GM13976 (cell line): ENCODE measurements at regions not wholly inside any gene's neighbourhood (a gene's known extent, or its start where the extent isn't known, plus 50 kb on each side); places are given as distances from the start of the nearest gene placed in this dataset.
"Not testable (repeated sequence)": the region's sequence is repeated elsewhere in the genome, so short reads cannot be mapped to it uniquely, and the experiment has no call there.

Source experiments
- DNase-seq: peaks from one replicate; pipeline ENCODE4 v3.0.0; 2012; ENCODE audit warnings: low spot score
- CTCF ChIP-seq: IDR thresholded peaks from 2 replicates; pipeline ENCODE4 v1.5.1; 2012; ENCODE audit warnings: borderline replicate concordance, mild to moderate bottlenecking; ENCODE audit not compliant: insufficient read depth; ENCODE audit errors: extremely low read depth, missing control alignments, control extremely low read depth
- in situ Hi-C: fragments of 300-500 bp; cut with MboI; formaldehyde crosslinking; loops from one replicate; pipeline ENCODE4 v1.12.0; 2022; ENCODE audit warnings: low sequenced_read_pairs, mixed read lengths, inconsistent platforms; ENCODE audit not compliant: unreplicated experiment

DNA sequence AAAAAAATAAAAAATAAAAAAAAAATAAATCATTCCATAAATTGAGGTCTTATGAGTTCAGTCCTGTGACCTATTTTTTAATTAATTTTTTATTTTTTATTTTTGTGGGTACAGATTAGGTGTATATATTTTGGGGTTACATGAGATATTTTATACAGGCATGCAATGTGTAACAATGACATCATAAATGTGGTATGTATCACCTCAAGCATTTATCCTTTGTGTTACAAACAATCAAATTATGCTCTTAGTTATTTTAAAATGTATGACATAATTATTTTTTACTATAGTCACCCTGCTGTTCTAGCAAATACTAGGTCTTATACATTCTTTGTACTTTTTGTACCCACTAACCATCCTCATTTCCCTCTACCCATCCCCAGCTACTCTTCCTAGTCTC, 537.9 kb downstream of the HINT1 start:
- in situ Hi-C loops: no loop called here
- no peak for DNase-seq
- TF ChIP-seq CTCF: no peak

DNA sequence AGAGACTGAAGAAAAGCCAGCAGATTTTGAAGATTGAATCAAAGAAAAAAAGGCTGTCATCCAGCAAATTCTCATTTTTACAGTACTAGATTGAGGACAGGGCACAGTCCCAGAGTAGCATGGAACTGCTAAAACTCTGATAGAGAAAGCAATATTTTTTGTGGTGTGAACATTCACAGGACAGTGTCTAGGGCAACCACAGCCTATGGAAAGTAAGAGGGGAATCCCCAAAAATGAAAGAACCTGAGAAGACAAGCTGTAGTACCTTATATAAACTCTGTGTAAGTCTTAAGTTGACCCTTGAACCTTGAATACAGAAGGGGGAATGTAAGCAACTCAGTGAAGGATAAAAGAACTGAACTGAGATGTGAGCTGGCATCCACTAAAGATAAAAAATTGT, 540.3 kb downstream of the HINT1 start:
- in situ Hi-C loops: no loop called here

DNA sequence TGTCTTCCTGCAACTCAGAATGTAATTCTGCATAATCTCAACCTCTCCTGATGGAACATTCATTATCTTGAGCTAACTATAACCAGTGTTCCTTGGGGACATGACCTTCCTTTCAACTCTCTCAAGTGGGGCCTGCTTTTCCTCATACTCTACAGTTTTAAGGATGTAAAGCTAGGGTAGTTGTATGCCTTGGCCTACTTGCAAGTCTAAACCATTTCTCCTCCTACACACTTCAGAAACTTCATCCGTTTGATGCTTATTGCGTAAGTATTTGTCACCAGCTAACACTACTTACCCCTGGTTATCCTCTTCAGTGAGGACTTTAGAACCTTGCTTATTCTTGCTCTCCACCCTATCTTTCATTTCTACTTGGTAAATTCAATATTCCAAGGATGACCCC, 548.9 kb downstream of the HINT1 start:
- no peak for DNase-seq
- in situ Hi-C loops: no loop called here

More for the DNA sequence above, 540.3 kb downstream of the HINT1 start:
- DNase-seq: no peak
- no peak for TF ChIP-seq CTCF

DNA sequence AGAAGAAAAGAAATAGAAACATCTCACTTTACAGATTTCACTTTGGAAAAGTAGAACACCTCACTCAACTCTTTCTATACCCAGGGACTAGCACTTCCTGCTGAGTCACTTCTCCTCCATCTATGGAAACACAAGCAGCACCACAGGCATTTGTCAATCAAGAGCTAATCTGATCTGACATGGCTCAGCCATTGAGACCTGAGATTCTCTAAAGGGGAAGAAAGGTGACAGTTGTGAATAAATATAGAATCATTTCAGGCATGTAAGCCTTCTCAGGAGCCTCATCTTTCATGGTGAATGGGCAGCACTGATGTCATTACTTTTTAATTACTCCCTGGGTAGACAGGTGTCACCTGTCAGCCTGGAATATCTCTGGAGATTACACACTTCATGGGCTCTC, 559.8 kb downstream of the HINT1 start:
- DNase-seq: no peak
- no peak for TF ChIP-seq CTCF
- in situ Hi-C loops: no loop called here

More for the DNA sequence above, 548.9 kb downstream of the HINT1 start:
- TF ChIP-seq CTCF: no peak

GRCh38 chr5:130596647-130597046, 568.4 kb downstream of the HINT1 start:
- in situ Hi-C loops, DNase-seq: not testable (repeated sequence)

GRCh38 chr5:130580264-130580663, 584.8 kb downstream of the HINT1 start:
- TF ChIP-seq CTCF: no peak
- in situ Hi-C loops: no loop called here
- DNase-seq: no peak

DNA sequence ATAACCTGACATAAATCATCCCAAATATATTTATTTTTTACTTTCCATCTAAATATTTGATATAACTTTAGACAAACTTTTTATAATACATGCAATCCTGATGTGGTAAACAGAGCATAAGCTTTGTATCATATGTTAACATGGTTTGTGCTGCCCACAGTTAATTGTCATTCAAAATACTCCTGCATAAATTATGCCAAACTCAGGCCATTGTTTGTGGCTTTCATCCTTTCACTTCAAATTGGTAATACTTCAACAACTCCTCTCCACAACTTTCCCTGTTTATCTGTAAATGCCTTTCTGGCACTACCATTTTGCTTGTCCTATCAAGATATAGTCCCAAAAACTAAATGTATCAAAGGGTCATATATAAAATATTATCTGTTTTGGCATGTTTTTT, 586.7 kb downstream of the HINT1 start:
- TF ChIP-seq CTCF: no peak
- DNase-seq: no peak
- in situ Hi-C loops: no loop called here
